Ishikawa (cell line): ENCODE measurements at regions not wholly inside any gene's neighbourhood (a gene's known extent, or its start where the extent isn't known, plus 50 kb on each side); places are given as distances from the start of the nearest gene placed in this dataset.

Source experiments
- CEBPB ChIP-seq: IDR thresholded peaks from 2 replicates; pipeline ENCODE4 v1.6.1; 2012
- EGR1 ChIP-seq: IDR thresholded peaks from 2 replicates; pipeline ENCODE4 v1.6.1; 2012
- EP300 ChIP-seq: IDR thresholded peaks from 2 replicates; pipeline ENCODE4 v1.6.1; 2012; ENCODE audit warnings: borderline replicate concordance
- FOXM1 ChIP-seq: IDR thresholded peaks from 2 replicates; pipeline ENCODE4 v1.6.1; 2012; ENCODE audit warnings: low read depth, borderline replicate concordance
- NFIC ChIP-seq: IDR thresholded peaks from 2 replicates; pipeline ENCODE4 v1.6.1; 2012
- RAD21 ChIP-seq: IDR thresholded peaks from 2 replicates; pipeline ENCODE4 v1.6.1; 2012; ENCODE audit warnings: low read depth
- TAF1 ChIP-seq: IDR thresholded peaks from 2 replicates; pipeline ENCODE4 v1.6.1; 2012; ENCODE audit warnings: low read depth, mild to moderate bottlenecking
- TCF12 ChIP-seq: IDR thresholded peaks from 2 replicates; pipeline ENCODE4 v1.6.1; 2012; ENCODE audit warnings: low read depth
- TEAD4 ChIP-seq: IDR thresholded peaks from 2 replicates; pipeline ENCODE4 v1.6.1; 2012
- YY1 ChIP-seq: IDR thresholded peaks from 2 replicates; pipeline ENCODE4 v1.6.1; 2012; ENCODE audit warnings: low read depth
- ZBTB7A ChIP-seq: IDR thresholded peaks from 2 replicates; pipeline ENCODE4 v1.6.1; 2012; ENCODE audit warnings: low read depth
- TF ChIP-seq, protein P1 (sequence below): IDR thresholded peaks from 2 replicates; pipeline ENCODE4 v1.6.1; 2012
- TF ChIP-seq, protein P2 (sequence below): IDR thresholded peaks from 2 replicates; pipeline ENCODE4 v1.6.1; 2012; ENCODE audit warnings: low read depth, mild to moderate bottlenecking
- TF ChIP-seq, protein P3 (sequence below): IDR thresholded peaks from 2 replicates; pipeline ENCODE4 v1.6.1; 2012

DNA sequence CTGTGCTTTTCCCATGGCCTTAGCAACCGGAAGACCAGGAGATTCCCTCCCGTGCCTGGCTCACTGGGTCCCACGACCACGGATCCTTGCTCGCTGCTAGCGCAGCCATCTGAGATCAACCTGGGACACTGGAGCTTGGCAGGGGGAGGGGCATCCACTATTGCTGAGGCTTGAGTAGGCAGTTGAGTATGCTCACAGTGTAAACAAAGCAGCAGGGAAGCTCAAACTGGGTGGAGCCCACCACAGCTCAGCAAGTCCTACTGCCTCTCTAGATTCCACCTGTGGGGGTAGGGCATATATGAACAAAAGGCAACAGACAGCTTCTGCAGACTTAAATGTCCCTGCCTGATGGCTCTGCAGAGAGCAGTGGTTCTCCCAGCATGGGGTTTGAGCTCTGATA, 697.0 kb downstream of the SORCS1 start:
- TF ChIP-seq RAD21 (no peak), TEAD4 (no peak), FOXM1 (no peak), YY1 (no peak), TAF1 (no peak), EGR1 (no peak), EP300 (no peak), NFIC (no peak), ZBTB7A (no peak), TCF12 (no peak), CEBPB (no peak)
- TF ChIP-seq, protein P1, sequence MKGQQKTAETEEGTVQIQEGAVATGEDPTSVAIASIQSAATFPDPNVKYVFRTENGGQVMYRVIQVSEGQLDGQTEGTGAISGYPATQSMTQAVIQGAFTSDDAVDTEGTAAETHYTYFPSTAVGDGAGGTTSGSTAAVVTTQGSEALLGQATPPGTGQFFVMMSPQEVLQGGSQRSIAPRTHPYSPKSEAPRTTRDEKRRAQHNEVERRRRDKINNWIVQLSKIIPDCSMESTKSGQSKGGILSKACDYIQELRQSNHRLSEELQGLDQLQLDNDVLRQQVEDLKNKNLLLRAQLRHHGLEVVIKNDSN = no peak
- TF ChIP-seq, protein P2, sequence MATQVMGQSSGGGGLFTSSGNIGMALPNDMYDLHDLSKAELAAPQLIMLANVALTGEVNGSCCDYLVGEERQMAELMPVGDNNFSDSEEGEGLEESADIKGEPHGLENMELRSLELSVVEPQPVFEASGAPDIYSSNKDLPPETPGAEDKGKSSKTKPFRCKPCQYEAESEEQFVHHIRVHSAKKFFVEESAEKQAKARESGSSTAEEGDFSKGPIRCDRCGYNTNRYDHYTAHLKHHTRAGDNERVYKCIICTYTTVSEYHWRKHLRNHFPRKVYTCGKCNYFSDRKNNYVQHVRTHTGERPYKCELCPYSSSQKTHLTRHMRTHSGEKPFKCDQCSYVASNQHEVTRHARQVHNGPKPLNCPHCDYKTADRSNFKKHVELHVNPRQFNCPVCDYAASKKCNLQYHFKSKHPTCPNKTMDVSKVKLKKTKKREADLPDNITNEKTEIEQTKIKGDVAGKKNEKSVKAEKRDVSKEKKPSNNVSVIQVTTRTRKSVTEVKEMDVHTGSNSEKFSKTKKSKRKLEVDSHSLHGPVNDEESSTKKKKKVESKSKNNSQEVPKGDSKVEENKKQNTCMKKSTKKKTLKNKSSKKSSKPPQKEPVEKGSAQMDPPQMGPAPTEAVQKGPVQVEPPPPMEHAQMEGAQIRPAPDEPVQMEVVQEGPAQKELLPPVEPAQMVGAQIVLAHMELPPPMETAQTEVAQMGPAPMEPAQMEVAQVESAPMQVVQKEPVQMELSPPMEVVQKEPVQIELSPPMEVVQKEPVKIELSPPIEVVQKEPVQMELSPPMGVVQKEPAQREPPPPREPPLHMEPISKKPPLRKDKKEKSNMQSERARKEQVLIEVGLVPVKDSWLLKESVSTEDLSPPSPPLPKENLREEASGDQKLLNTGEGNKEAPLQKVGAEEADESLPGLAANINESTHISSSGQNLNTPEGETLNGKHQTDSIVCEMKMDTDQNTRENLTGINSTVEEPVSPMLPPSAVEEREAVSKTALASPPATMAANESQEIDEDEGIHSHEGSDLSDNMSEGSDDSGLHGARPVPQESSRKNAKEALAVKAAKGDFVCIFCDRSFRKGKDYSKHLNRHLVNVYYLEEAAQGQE = no peak
- TF ChIP-seq, protein P3, sequence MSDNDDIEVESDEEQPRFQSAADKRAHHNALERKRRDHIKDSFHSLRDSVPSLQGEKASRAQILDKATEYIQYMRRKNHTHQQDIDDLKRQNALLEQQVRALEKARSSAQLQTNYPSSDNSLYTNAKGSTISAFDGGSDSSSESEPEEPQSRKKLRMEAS = no peak
